ENCODE measurements at regions not wholly inside any gene's neighbourhood (a gene's known extent, or its start where the extent isn't known, plus 50 kb on each side); places are given as distances from the start of the nearest gene placed in this dataset.

- TF ChIP-seq POLR2A (IDR thresholded peaks at IDR 0.05) (no peak), CTCF (IDR thresholded peaks at IDR 0.05) (no peak)
- intact Hi-C loops (cut with DNase I) = no loop called here
- Histone ChIP-seq H3K36me3 (no peaks in the 10 kb centered on the region), H3K4me3 (replicated peaks in 1 of 3) (no peak overlapping the region), H3K27me3 (no peaks in the 10 kb centered on the region), H3K9me3 (no peaks in the 10 kb centered on the region), H3K4me1 (peaks cover 0 to 6% of the 10 kb centered on the region in 2 donors), H3K27ac (no peak overlapping the region)
- DNase-seq = no peak
- 91 to 94% methylated on average over 8 to 11 of the region's 11 CpGs for WGBS, 2 donors
These were observed 428.6 kb downstream of the SLITRK1 start for GRCh38 chr13:83453723-83454122.

- H3K4me1 ChIP-seq = peaks cover 0 to 6% of the 10 kb centered on the region in 2 donors
- no peaks in the 10 kb centered on the region for H3K27me3 ChIP-seq
- DNase-seq = no peak
- TF ChIP-seq POLR2A (IDR thresholded peaks at IDR 0.05) (no peak), CTCF (IDR thresholded peaks at IDR 0.05) (no peak)
- no peak overlapping the region for H3K27ac ChIP-seq
- H3K9me3 ChIP-seq = no peaks in the 10 kb centered on the region
- 95 to 98% methylated on average over 12 of the region's 13 CpGs for WGBS, 2 donors
- intact Hi-C loops (cut with DNase I) = no loop called here
- no peaks in the 10 kb centered on the region for H3K36me3 ChIP-seq
- H3K4me3 ChIP-seq (replicated peaks in 1 of 3) = no peak overlapping the region
These were observed 429.0 kb downstream of the SLITRK1 start for GRCh38 chr13:83453300-83453699.

- no peak for DNase-seq
- TF ChIP-seq POLR2A (IDR thresholded peaks at IDR 0.05) (no peak), CTCF (IDR thresholded peaks at IDR 0.05) (no peak)
- no peaks in the 10 kb centered on the region for H3K27me3 ChIP-seq
- intact Hi-C loops (cut with DNase I) = no loop called here
- H3K36me3 ChIP-seq = no peaks in the 10 kb centered on the region
- no peak overlapping the region for H3K4me3 ChIP-seq (replicated peaks in 1 of 3)
- peaks cover 0 to 6% of the 10 kb centered on the region in 2 donors for H3K4me1 ChIP-seq
- H3K27ac ChIP-seq = no peak overlapping the region
- WGBS, 2 donors = 91 to 94% methylated on average over 13 to 24 of the region's 26 CpGs
- no peaks in the 10 kb centered on the region for H3K9me3 ChIP-seq
These were observed 429.9 kb downstream of the SLITRK1 start for GRCh38 chr13:83452292-83452950.

- WGBS, 2 donors = 23 to 32% methylated on average over 2 of the region's 2 CpGs
- Histone ChIP-seq H3K27ac (no peak overlapping the region), H3K9me3 (no peaks in the 10 kb centered on the region), H3K36me3 (no peaks in the 10 kb centered on the region), H3K4me1 (peaks cover 0 to 6% of the 10 kb centered on the region in 2 donors), H3K27me3 (no peaks in the 10 kb centered on the region), H3K4me3 (replicated peaks in 1 of 3) (no peak overlapping the region)
- intact Hi-C loops (cut with DNase I) = no loop called here
- no peak for TF ChIP-seq CTCF (IDR thresholded peaks at IDR 0.05)
- no peak for TF ChIP-seq POLR2A (IDR thresholded peaks at IDR 0.05)
- no peak for DNase-seq
These were observed 431.7 kb downstream of the SLITRK1 start for GRCh38 chr13:83450591-83450990.

GRCh38 chr13:83449668-83450395, 432.4 kb downstream of the SLITRK1 start:
- 37 to 38% methylated on average over 3 of the region's 3 CpGs for WGBS, 2 donors
- H3K36me3 ChIP-seq = no peaks in the 10 kb centered on the region
- peaks cover 0 to 6% of the 10 kb centered on the region in 2 donors for H3K4me1 ChIP-seq
- no peak overlapping the region for H3K4me3 ChIP-seq (replicated peaks in 1 of 3)
- TF ChIP-seq CTCF (IDR thresholded peaks at IDR 0.05) = no peak
- no peak for TF ChIP-seq POLR2A (IDR thresholded peaks at IDR 0.05)
- no peaks in the 10 kb centered on the region for H3K9me3 ChIP-seq
- no peak overlapping the region for H3K27ac ChIP-seq
- DNase-seq = no peak
- intact Hi-C loops (cut with DNase I) = no loop called here
- H3K27me3 ChIP-seq = no peaks in the 10 kb centered on the region
